SH-SY5Y (cell line): ENCODE measurements at regions not wholly inside any gene's neighbourhood (a gene's known extent, or its start where the extent isn't known, plus 50 kb on each side); places are given as distances from the start of the nearest gene placed in this dataset.

ENCODE experiments used
- GATA2 ChIP-seq: IDR thresholded peaks from 2 replicates; pipeline ENCODE4 v1.6.1; 2011; ENCODE audit warnings: mild to moderate bottlenecking, low read depth, low read length
- GATA3 ChIP-seq: IDR thresholded peaks from 2 replicates; pipeline ENCODE4 v1.6.1; 2011; ENCODE audit warnings: low read depth, mild to moderate bottlenecking, low read length, moderate library complexity

DNA sequence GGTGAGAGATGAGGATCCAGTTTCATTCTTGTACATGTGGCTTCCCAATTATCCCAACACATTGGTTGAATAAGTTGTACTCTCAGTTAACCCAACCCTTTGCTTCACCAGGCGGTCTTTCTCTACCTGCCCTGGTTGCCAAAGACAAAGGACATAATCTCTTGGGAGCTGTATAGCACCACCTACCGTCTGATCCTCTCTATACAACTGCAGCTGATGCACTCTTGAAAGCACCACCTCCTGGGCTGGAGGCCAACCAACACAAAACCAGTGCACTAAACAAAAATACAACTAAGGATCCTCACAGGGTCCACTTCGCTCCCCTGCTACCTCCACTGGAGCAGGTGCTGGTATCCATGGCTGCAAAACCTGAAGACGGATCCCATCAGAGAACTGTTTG, 473.6 kb upstream of the NRXN1 start:
- TF ChIP-seq GATA2 (no peak), GATA3 (no peak)
